Fibroblast of pulmonary artery (primary cell): ENCODE measurements at regions not wholly inside any gene's neighbourhood (a gene's known extent, or its start where the extent isn't known, plus 50 kb on each side); places are given as distances from the start of the nearest gene placed in this dataset.
A peak's percentile ranks its signal among the peaks of the same experiment; 100 is the strongest.

Experiments
- DNase-seq: peaks from one replicate; pipeline ENCODE4 v3.0.0-alpha.2; 2010; ENCODE audit warnings: low read depth
- H3K4me3 ChIP-seq: replicated peaks from 2 replicates; pipeline ENCODE4 v1.5.1; 2011; ENCODE audit warnings: low read depth, mild to moderate bottlenecking, control low read depth, low read length, moderate library complexity
- CTCF ChIP-seq: IDR thresholded peaks from 2 replicates; pipeline ENCODE4 v1.5.1; 2011; ENCODE audit warnings: mild to moderate bottlenecking, control low read depth, low read length, inconsistent platforms; ENCODE audit errors: missing control alignments

DNA sequence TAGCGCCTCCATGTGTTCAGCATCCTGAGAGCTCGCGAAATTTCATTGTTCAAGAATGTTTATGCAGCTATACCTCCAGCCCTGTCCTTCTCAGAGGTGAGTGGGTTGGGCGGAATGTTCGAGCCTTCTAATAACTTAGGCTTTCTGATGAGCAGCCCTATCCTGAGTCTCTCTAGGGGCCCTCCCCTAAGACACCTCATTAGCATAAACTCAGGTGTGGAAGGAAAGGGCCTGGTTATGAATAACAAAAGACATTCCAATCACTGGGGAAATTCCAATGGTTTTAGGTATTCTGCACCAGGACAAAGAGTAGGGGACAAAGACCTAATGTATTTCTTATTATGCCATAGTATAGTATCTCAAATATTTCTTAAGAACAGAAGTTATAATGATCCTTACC, 138.1 kb upstream of the PDZRN3 start:
- DNase-seq = no peak
- H3K4me3 ChIP-seq = no peak overlapping the region
- no peak for TF ChIP-seq CTCF

GRCh38 chr3:73759297-73759711, 134.6 kb upstream of the PDZRN3 start:
- no peak for TF ChIP-seq CTCF
- no peak overlapping the region for H3K4me3 ChIP-seq
- DNase-seq = no peak

- no peak for DNase-seq
- no peak for TF ChIP-seq CTCF
- H3K4me3 ChIP-seq = no peak overlapping the region
These were observed 132.8 kb upstream of the PDZRN3 start for GRCh38 chr3:73757536-73757935.

GRCh38 chr3:73753985-73754384, 129.2 kb upstream of the PDZRN3 start:
- no peak overlapping the region for H3K4me3 ChIP-seq
- DNase-seq = no peak
- TF ChIP-seq CTCF = no peak

DNA sequence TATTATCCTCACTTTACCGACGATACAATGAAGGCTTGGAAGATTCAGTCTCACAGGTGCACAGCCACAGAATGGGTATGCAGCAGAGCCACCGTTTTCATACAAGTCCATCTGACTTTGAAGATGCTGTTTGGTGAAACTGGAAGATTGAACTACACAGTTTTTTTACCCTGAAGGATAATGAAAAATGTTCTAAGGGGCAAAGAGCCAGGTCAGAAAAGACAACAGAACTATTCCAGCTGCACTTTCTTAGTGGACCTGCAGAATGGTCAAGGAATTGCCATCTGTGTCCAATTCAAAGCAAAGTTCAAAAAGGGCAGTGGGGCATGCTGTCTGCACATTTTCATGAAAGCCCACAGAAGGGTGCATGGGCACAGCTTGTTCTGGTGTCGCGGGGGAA, 127.6 kb upstream of the PDZRN3 start:
- no peak for TF ChIP-seq CTCF
- DNase-seq = no peak

DNA sequence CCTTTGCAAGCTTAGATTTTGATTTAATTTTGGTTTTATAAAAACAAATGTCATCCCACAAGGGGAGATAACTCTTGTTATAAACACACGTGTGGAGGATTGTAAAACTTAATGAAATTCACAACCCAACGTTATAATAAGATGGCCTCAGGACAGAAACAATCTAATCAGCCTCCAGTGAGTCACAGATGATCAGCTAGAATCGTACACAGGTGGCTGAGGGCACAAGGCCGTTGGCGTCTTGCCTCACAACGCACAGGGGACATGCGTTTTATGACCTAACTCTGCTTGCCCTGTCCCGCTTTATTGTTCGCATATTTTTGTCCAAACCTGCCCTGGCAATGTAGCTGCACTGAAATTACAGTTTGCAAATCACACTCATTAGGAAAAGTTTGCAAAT, 121.9 kb upstream of the PDZRN3 start:
- DNase-seq = no peak
- no peak overlapping the region for H3K4me3 ChIP-seq
- TF ChIP-seq CTCF = no peak

More for the DNA sequence above, 127.6 kb upstream of the PDZRN3 start:
- H3K4me3 ChIP-seq = no peak overlapping the region

DNA sequence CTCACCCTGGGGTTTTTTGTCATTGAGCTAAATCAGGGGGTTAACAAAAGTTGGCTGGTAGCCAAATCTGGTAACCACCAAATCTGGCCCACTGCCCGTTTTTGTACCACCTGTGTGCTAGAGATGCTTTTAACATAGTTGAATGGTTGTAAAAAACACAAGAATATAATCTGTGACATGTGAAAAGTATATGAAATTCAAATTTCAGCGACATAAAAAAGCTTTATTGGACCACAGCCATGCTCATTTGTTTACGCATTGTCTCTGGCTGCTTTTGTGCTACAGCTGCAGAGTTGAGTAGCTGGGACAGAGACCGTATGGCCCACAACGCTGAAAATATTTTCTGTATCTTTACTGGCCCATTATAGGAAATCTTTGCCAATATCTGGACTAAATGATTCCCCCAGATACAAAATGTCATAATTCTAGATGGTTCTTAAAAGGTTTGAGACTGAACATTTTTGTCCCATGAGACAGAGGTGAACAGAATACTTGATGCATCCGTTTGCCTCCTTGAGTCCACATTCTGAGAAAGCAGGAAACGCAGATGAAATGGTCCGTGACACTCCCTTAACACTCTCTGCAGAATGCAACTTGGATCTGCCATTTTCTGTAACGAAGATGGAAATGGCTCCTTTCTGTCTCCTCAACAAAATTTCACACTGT, 120.9 kb upstream of the PDZRN3 start:
- peak; percentile 28 for DNase-seq
- TF ChIP-seq CTCF = no peak
- H3K4me3 ChIP-seq = no peak overlapping the region
